Fibroblast of peridontal ligament (primary cell): ENCODE measurements at regions not wholly inside any gene's neighbourhood (a gene's known extent, or its start where the extent isn't known, plus 50 kb on each side); places are given as distances from the start of the nearest gene placed in this dataset.
"Not testable (repeated sequence)": the region's sequence is repeated elsewhere in the genome, so short reads cannot be mapped to it uniquely, and the experiment has no call there.

Experiments
- DNase-seq: peaks from one replicate; pipeline ENCODE4 v3.0.0-alpha.2; 2010; ENCODE audit errors: extremely low read depth

GRCh38 chr5:111976705-111977435, 219.9 kb upstream of the NREP start:
- DNase-seq: peak; percentile 45

DNA sequence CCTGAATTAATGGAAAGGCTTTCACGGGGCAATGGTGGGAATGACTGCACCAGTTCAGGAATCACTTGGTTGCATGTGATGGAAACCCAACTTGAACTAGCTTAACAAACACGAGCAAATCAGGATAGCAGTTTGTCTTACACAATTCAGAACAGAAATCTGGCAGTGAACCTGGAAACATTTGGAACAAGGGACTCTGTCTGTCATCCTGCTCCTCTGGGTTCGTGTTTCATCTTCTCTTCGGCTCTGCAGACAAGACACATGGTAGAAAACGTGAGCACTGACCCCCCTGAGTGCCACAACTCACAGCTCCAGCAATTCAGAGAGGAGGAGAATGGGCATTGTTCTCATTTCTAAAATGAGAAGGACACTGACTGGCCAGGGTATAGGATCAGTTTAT, 218.1 kb upstream of the NREP start:
- DNase-seq: no peak

GRCh38 chr5:111973961-111974360, 217.0 kb upstream of the NREP start:
- DNase-seq: no peak

- no peak for DNase-seq
Measured at GRCh38 chr5:111972548-111972947, 215.6 kb upstream of the NREP start.

DNA sequence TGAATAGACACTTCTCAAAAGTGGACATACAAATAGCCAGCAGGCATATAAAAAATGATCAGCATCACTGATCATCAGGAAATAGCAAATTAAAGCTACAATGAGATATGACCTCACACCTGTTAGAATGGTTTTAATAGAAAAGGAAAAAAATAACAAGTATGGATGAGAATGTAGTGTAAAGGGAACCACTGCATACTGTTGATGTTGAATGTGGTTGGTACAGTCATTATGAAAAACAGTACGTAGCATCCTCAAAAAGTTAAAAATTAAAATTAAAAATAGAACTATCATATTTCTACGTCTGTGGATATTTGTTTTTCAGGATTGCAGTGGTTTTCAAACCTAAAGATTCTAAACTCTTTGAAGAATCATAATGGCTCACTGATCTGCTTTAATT, 215.1 kb upstream of the NREP start:
- DNase-seq: no peak

GRCh38 chr5:111968459-111968858, 211.5 kb upstream of the NREP start:
- DNase-seq: peak; percentile 79

GRCh38 chr5:111967463-111967862, 210.5 kb upstream of the NREP start:
- DNase-seq: no peak

- no peak for DNase-seq
Measured at GRCh38 chr5:111966290-111966689, 209.3 kb upstream of the NREP start.

DNA sequence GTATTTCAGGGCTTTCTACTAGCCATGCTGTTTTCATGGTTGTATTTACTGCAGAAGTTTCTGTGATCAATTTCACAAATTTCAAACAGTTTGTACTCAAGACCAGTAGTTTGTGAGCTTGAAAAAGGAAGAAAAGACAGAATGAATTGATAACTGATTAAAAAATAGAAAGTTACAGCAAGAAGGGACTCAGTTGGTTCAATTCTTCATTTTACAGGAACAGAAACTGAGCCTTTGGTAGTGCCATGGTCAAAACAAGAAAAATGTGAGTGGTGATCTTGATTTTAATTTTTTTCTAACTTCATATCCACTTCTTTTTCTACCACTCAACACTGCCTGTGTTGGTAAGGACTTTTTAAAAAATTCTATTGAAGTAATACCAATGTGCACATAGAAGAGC, 206.6 kb upstream of the NREP start:
- no peak for DNase-seq

- DNase-seq: no peak
Measured at GRCh38 chr5:111962906-111963305, 205.9 kb upstream of the NREP start.

- DNase-seq: no peak
Measured at GRCh38 chr5:111961862-111962261, 204.9 kb upstream of the NREP start.

DNA sequence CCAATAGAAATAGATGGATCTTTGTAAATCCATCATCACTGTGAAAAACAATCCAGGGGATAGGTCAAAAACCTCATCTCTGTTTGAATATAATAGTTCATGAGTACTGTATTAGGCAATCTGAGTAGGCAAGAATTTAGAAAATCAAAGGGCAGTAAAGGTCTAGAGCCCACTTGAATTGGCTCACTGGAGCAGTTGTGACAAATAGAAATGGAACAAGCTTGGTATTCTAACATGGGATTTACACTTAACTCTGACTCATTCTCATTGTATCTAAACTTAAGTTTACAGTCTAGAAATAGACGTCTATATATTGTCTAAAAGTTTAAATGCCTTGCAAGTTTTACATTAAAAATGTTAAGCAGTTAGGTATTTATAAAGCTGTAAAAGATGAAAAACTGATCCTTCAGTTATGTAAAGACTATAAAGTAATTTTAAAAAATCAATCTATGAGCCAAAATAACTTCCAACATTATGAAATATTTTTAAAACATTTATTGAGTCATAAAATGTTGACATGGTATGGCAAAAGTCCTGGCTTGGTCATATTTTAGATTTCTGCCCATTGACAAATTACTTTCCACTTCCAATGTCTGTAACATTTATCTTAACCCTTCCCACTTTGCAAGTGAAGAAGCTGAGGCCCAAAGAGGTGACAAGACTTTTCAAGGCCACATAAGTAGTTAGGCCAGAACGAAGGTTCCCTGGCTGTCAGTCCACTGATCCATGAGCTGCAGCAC, 203.7 kb upstream of the NREP start:
- peak; percentile 49 for DNase-seq

- DNase-seq: no peak
Measured at GRCh38 chr5:111958851-111959250, 201.9 kb upstream of the NREP start.

DNA sequence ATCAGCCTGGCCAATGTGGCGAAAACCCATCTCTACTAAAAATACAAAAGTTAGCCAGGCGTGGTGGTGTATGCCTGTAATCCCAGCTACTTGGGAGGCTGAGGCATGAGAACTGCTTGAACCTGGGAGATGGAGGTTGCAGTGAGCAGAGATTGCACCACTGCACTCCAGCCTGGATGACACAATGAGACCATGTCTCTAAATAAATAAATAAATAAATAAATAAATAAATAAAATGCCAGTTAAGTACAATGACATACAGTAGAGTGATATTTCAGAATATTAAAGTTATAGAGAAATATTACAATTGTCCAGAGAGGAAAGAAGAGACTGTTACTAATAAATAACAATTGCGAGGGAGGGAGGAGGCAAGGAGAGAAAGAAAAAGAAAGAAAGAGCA, 199.8 kb upstream of the NREP start:
- DNase-seq: not testable (repeated sequence)

DNA sequence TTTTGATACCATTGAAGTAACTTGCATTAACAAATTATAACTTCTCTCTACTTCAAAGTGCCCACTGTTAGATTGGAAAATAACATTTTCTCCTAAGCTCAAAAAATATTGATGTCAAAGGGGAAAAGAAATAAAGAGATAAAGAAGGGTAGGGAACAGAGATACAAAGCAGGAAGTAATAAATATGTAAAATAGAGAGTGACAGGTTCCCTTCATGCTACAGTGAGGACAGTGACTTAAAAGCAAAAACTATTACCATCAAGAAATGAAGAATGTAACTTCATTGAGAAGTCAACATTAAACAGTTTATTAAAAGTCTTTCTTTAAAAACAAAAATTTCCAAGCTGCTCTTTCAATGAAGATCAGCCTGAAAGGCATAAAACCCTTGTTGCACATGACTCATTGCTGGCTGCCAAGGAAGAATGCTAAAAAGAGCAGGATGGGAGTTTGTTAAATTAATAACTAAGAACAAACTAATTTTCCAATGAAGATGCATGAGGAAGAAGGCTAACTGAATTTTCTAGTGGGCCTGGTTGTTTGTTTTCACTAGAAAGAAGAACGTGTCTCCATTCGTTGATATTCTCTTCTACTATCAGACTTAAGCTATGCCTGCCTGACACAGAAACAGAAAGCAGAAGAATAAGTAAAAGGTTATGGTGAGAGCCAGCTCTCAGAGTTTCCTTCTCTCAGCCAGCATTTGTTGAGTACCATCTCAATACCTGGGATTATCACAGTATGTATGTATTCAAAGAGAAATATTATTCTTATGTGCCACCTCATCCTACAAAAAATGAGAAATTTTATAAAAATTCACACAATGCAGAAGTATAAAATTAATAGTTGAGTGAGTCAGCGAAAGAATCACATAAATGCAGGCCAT, 197.8 kb upstream of the NREP start:
- peak; percentile 38 for DNase-seq

DNA sequence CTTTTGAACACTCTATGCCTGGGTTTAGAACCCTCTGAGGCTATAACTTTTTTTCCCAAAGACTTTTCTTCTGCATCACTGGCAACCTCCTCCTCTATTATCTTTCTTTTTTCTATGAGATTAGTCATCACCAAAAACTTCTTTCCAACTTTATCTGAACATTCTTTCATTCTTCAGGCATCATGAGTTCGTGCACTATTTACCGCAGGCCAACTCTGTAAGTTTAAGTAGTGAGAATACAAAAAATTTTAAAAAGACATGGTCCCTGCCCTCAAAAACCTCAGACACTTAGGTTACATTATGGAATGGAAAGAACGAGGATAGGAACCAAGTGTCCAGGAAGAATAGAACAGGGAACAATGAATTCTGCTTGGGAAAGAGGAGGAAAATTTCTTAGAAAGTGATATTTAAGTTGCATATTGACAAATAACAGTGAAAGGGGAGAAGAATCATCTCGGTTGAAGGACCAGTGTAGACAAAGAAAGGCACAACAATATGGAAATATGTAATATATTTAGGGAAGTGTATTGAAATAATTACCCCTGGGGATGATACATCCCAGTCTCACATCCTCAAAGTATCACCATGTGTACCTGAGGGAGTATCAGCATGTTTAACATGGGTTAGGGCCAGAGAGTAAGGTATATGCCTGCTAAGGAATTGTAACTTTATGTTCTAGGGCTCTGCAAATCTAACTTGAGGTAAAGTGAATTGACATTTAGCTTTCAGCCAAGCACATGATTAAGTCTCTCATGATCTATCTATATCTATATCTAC, 196.5 kb upstream of the NREP start:
- DNase-seq: peak; percentile 76

GRCh38 chr5:111952555-111952954, 195.6 kb upstream of the NREP start:
- no peak for DNase-seq

DNA sequence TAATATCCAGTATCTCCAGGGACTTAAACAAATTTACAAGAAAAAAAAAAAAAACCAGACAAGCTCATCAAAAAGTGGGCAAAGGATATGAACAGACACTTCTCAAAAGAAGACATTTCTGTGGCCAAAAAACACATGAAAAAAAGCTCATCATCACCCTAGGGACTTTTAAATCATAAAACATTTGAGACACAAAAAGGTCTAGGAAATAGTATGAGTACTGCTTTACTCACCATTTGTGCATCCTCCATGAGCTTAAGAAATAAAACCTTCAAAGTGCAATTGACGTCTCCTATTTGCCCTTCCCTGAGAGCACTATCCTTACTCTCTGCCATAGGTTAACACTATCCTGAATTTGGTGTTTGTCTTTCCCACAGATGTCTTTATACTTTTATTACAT, 193.7 kb upstream of the NREP start:
- DNase-seq: no peak

GRCh38 chr5:111948092-111948841, 191.3 kb upstream of the NREP start:
- DNase-seq: peak; percentile 98

GRCh38 chr5:111946556-111946955, 189.6 kb upstream of the NREP start:
- DNase-seq: no peak

GRCh38 chr5:111945535-111945934, 188.5 kb upstream of the NREP start:
- peak; percentile 54 for DNase-seq
